NT2/D1 (cell line): ENCODE measurements at regions not wholly inside any gene's neighbourhood (a gene's known extent, or its start where the extent isn't known, plus 50 kb on each side); places are given as distances from the start of the nearest gene placed in this dataset.

Source experiments
- SUZ12 ChIP-seq: IDR thresholded peaks from 2 replicates; pipeline ENCODE4 v1.6.1; 2011; ENCODE audit not compliant: insufficient read length, insufficient read depth; ENCODE audit errors: extremely low read depth
- YY1 ChIP-seq: IDR thresholded peaks from 2 replicates; pipeline ENCODE4 v1.6.1; 2011; ENCODE audit not compliant: insufficient read length, insufficient read depth
- ZNF274 ChIP-seq: IDR thresholded peaks from 2 replicates; pipeline ENCODE4 v1.6.1; 2011; ENCODE audit warnings: mild to moderate bottlenecking, low read depth, low read length

DNA sequence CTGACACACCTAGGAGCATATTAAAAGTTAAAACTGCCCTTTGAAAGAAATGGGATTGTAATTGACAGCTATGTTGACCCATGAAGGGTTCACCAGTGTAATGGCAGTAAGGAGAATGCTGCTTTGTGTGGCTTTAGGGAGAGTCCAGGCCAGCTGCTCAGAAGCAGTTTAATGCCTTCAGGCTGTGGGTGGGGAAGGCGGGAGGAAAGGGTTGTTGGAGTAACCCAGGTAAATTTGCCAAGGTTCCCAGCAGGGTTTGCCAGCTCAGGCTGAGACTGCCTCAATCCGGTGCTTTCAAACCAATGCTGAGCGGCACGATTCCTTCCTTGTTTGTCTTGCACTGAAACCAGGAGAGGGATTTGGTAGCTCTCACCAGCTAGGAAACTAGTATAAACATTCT, 637.2 kb downstream of the INHBA start:
- TF ChIP-seq SUZ12, result no peak
- no peak for TF ChIP-seq YY1
- TF ChIP-seq ZNF274, result no peak
